MM.1S (cell line): ENCODE measurements at regions not wholly inside any gene's neighbourhood (a gene's known extent, or its start where the extent isn't known, plus 50 kb on each side); places are given as distances from the start of the nearest gene placed in this dataset.
"Not testable (repeated sequence)": the region's sequence is repeated elsewhere in the genome, so short reads cannot be mapped to it uniquely, and the experiment has no call there.

Experiments used
- EZH2phosphoT487 ChIP-seq: fragments of 300-600 bp; sonication (generic); IDR thresholded peaks from 2 replicates; pipeline ENCODE4 v1.6.1; 2018; ENCODE audit warnings: antibody characterized with exemption, low read length
- TF ChIP-seq, protein P1 (sequence below): fragments of 300-600 bp; sonication (generic); IDR thresholded peaks from 2 replicates; pipeline ENCODE4 v1.5.1; 2016; ENCODE audit warnings: antibody characterized with exemption, low read length, mixed read lengths

DNA sequence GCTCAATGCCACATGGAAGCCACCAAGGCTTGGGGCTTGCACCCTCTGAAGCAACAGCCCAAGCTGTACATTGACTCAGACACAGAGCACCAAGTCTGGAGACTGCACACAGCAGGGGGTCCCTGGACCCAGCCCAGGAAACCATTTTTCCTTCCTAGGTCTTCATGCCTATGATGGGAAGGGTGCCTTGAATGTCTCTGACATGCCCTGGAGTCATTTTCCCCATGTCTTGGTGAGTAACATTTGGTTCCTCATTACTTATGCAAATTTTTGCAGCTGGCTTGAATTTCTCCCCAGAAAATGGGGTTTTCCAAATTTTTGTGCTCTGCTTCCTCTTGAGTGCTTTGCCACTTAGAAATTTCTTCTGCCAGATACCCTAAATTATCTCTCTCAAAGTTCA, 367.3 kb upstream of the NECTIN3 start:
- not testable (repeated sequence) for TF ChIP-seq EZH2phosphoT487
- TF ChIP-seq, protein P1, sequence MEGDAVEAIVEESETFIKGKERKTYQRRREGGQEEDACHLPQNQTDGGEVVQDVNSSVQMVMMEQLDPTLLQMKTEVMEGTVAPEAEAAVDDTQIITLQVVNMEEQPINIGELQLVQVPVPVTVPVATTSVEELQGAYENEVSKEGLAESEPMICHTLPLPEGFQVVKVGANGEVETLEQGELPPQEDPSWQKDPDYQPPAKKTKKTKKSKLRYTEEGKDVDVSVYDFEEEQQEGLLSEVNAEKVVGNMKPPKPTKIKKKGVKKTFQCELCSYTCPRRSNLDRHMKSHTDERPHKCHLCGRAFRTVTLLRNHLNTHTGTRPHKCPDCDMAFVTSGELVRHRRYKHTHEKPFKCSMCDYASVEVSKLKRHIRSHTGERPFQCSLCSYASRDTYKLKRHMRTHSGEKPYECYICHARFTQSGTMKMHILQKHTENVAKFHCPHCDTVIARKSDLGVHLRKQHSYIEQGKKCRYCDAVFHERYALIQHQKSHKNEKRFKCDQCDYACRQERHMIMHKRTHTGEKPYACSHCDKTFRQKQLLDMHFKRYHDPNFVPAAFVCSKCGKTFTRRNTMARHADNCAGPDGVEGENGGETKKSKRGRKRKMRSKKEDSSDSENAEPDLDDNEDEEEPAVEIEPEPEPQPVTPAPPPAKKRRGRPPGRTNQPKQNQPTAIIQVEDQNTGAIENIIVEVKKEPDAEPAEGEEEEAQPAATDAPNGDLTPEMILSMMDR: not testable (repeated sequence)
